Astrocyte of the cerebellum (primary cell): ENCODE measurements at regions not wholly inside any gene's neighbourhood (a gene's known extent, or its start where the extent isn't known, plus 50 kb on each side); places are given as distances from the start of the nearest gene placed in this dataset.

ENCODE experiments used
- DNase-seq: peaks from one replicate; pipeline ENCODE4 v3.0.0-alpha.2; 2011; ENCODE audit warnings: low read depth
- H3K4me3 ChIP-seq: 2 replicates; pipeline ENCODE4 v1.5.1; 2011; ENCODE audit warnings: mild to moderate bottlenecking, low read depth, low read length, moderate library complexity
- in situ Hi-C: cut with HindIII; loops from 2 replicates; pipeline ENCODE4 v1.10.0; 2017; ENCODE audit warnings: low sequenced_read_pairs
- TF ChIP-seq, protein P1 (sequence below): IDR thresholded peaks from 2 replicates; pipeline ENCODE4 v1.5.1; 2012; ENCODE audit warnings: low read length, low read depth, moderate library complexity, mild to moderate bottlenecking; ENCODE audit errors: missing control alignments

GRCh38 chr1:232682248-232682647 is 52.3 kb upstream of the SIPA1L2 start:
- TF ChIP-seq, protein P1, sequence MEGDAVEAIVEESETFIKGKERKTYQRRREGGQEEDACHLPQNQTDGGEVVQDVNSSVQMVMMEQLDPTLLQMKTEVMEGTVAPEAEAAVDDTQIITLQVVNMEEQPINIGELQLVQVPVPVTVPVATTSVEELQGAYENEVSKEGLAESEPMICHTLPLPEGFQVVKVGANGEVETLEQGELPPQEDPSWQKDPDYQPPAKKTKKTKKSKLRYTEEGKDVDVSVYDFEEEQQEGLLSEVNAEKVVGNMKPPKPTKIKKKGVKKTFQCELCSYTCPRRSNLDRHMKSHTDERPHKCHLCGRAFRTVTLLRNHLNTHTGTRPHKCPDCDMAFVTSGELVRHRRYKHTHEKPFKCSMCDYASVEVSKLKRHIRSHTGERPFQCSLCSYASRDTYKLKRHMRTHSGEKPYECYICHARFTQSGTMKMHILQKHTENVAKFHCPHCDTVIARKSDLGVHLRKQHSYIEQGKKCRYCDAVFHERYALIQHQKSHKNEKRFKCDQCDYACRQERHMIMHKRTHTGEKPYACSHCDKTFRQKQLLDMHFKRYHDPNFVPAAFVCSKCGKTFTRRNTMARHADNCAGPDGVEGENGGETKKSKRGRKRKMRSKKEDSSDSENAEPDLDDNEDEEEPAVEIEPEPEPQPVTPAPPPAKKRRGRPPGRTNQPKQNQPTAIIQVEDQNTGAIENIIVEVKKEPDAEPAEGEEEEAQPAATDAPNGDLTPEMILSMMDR: no peak
- in situ Hi-C loops: no loop called here
- DNase-seq: no peak
- H3K4me3 ChIP-seq: no peak overlapping the region

GRCh38 chr1:232684371-232685105 is 54.6 kb upstream of the SIPA1L2 start:
- DNase-seq: no peak
- no peak overlapping the region for H3K4me3 ChIP-seq
- in situ Hi-C loops: no loop called here
- TF ChIP-seq, protein P1: no peak

DNA sequence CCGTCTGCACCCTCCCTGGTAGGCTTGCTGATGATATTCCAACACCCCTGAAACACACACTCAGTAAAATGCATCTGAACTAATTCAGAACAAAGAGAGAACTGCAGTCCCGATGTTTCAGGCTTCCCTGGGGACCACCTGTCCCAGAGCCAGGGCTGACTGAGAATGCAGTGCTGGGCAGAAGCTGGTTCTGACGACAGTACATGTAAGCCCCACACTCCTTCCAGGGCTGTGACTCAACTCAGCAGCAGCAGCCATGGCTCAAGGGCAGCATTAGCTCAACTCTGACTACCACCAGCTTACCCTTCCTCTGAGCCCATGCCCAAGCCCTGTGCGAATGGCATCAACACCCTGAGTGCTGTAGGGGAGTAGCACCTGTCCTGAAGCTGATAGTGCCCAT is 56.4 kb upstream of the SIPA1L2 start:
- H3K4me3 ChIP-seq: no peak overlapping the region
- TF ChIP-seq, protein P1: no peak
- no peak for DNase-seq
- in situ Hi-C loops: no loop called here

GRCh38 chr1:232687304-232687703 is 57.4 kb upstream of the SIPA1L2 start:
- H3K4me3 ChIP-seq: no peak overlapping the region
- no peak for DNase-seq
- TF ChIP-seq, protein P1: no peak
- in situ Hi-C loops: no loop called here

GRCh38 chr1:232687728-232688127 is 57.8 kb upstream of the SIPA1L2 start:
- no peak for DNase-seq
- TF ChIP-seq, protein P1: no peak
- in situ Hi-C loops: no loop called here
- no peak overlapping the region for H3K4me3 ChIP-seq

GRCh38 chr1:232688398-232688797 is 58.5 kb upstream of the SIPA1L2 start:
- no peak overlapping the region for H3K4me3 ChIP-seq
- TF ChIP-seq, protein P1: no peak
- in situ Hi-C loops: no loop called here
- no peak for DNase-seq
